DND-41 (cell line): ENCODE measurements at regions not wholly inside any gene's neighbourhood (a gene's known extent, or its start where the extent isn't known, plus 50 kb on each side); places are given as distances from the start of the nearest gene placed in this dataset.

Source experiments
- CTCF ChIP-seq: IDR thresholded peaks from 2 replicates; pipeline ENCODE4 v1.5.1; 2012; ENCODE audit warnings: borderline replicate concordance, low read length, moderate library complexity, mild to moderate bottlenecking; ENCODE audit not compliant: poor library complexity, severe bottlenecking; ENCODE audit errors: extremely low read depth
- EZH2 ChIP-seq: IDR thresholded peaks from 3 replicates; pipeline ENCODE4 v1.6.1; 2012; ENCODE audit warnings: borderline replicate concordance, low read depth, mild to moderate bottlenecking, moderate library complexity, low read length, inconsistent platforms; ENCODE audit not compliant: severe bottlenecking

GRCh38 chr7:142553216-142553615 lies 196.1 kb upstream of the PRSS1 start:
- TF ChIP-seq CTCF = no peak
- TF ChIP-seq EZH2 = no peak
